ENCODE measurements at regions not wholly inside any gene's neighbourhood (a gene's known extent, or its start where the extent isn't known, plus 50 kb on each side); places are given as distances from the start of the nearest gene placed in this dataset.
"Not testable (repeated sequence)": the region's sequence is repeated elsewhere in the genome, so short reads cannot be mapped to it uniquely, and the experiment has no call there.

DNA sequence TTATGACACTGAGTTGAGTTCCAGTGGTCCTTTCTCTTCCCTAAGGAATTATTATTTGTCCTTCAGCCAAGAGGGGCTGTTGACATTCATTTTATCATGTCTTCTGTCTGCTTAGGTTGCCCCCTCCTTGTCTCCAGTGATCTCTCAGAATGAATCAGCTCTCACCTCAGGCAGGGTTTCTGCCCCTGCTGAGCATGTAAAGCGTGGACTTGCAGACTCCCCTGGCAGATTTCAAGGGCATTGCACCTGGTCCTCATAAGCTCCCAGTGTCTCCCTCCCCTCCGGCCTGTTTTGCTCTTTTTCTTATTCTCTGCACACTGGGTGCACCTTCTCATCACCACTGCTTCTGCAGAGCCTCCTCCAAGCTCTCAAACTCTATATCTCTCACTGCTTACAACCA lies 188.4 kb downstream of the KCNS3 start:
- H3K27ac ChIP-seq: no peak overlapping the region

DNA sequence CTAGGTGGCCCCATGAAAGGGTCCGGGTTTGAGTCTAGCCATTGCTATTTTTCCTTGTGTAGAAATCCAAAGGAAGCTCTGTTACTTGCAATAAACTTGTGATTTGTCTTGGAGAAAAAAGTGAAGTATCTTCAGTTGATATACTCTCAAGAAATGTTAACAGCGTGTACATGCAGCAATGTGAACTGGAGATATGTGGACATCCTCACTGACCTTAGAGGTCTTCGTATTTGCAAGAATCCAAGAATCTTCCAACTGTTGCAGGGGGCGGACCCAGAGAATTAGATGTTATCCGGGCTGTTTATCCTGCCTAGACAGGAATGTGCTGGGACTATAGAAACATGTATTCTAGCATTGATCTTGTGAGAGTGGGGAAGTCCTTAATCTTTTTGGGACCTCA lies 187.6 kb downstream of the KCNS3 start:
- no peak for DNase-seq (ENCODE audit: low read depth, low spot score)
- no peak overlapping the region for H3K27ac ChIP-seq

More for the DNA sequence above, 188.4 kb downstream of the KCNS3 start:
- no peak for DNase-seq (ENCODE audit: low read depth, low spot score)

DNA sequence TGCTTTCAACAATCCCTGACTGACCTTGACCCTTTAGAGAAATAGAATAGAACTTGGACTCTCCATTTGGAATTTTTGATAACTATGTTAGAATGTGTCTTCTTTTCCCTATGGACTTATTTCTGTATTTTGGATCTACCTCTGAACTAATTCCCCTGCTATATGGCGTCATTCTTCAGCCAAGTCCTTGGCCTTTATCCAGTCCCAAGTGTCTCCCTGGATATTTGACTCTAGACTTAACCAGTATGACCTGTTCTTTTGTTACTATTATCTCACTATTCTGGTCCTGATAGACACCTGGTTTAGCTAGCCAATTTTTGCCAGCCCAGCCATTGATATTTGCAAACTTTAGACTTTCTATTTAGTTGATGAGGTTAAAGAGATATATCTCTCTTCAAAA lies 186.8 kb downstream of the KCNS3 start:
- H3K27ac ChIP-seq: no peak overlapping the region
- no peak for DNase-seq (ENCODE audit: low read depth, low spot score)

DNA sequence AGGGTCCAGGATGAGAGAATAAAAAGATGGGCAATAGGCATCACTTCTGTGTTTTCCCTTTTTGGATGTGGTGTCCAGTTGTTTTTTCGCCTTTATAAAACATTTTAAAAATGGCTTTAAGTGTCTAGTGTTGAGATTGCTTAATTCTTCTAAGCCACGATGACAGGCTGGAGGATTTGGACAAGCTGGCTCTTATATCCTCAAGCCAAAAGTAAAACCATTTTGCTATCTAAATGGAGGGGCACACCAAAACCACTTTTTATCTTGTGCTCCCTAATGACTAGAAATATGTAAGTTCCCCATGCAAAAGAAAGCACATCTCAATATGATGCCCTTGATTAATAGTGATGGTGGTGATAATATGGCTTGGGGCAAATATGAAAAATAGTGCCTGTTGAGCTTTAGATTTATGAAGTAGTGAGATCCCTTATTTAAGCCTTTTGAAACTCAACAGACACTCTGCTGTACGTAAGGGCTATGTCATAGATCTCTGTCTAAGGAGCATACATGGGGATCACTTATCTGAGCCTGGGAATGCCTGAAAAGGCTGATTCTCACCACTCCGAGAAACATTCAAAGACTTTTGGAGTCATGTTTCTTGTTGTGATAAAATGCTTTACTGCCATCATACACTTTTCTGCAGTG lies 185.5 kb downstream of the KCNS3 start:
- DNase-seq (ENCODE audit: low read depth, low spot score): no peak

DNA sequence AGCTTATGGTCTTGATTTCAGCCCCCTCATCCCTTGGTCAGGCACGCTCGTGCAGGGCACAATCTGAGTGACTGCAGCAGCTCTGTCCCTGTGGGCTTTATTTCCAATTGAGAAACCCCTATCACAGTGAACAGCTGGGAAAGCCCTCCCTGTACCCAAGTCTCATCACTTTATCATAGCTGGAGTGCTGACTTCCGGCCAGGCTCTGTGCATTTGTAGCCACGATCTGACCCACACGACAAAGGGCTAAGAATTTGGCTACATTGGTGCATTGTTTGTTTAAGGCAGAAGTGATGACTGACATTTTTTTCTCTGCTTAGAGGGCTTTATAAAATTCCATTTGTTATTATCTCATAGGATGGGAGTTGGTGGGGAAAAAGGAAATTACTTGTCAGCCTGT lies 184.4 kb downstream of the KCNS3 start:
- DNase-seq (ENCODE audit: low read depth, low spot score): no peak
- no peak overlapping the region for H3K27ac ChIP-seq

More for the DNA sequence above, 185.5 kb downstream of the KCNS3 start:
- H3K27ac ChIP-seq: no peak overlapping the region

DNA sequence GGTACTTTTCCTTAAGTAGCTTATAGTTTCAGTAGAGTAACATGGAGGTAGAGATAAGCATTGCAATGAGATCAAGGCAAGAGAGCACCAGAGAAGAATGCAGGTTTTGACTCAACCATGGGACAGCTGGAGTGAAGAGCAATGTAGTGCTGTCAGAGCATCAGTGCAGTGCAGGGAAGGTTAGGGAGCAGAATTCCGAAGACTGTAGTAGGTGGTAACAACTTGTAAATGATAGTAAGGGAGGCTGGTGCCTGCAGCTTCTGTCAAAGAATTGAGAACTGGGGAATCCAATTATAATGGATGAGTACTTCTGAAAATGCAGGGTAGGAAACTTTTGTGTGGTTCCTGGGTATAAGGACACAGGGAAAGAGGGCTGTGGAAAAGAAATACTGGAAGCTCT lies 183.2 kb downstream of the KCNS3 start:
- no peak for DNase-seq (ENCODE audit: low read depth, low spot score)
- no peak overlapping the region for H3K27ac ChIP-seq

DNA sequence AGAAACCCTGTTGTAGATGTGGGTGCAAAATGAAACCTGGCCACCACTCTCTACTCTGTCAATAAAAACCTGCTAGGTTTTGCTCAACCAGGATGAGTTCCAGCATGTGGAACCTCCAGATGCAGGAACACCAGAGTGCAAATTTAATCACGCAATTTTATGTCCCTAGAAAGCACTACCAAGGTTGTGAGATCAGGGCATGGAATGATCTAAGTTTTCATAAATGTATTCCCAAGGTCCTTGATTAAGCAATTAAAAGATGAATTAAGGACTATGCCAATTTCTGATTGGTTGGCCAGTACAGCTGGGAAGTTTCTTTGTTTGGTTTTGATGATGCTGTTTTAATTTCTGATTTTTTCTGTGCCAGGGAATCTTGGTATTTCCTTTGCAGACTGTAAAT lies 179.2 kb downstream of the KCNS3 start:
- H3K27ac ChIP-seq: no peak overlapping the region
- no peak for DNase-seq (ENCODE audit: low read depth, low spot score)

DNA sequence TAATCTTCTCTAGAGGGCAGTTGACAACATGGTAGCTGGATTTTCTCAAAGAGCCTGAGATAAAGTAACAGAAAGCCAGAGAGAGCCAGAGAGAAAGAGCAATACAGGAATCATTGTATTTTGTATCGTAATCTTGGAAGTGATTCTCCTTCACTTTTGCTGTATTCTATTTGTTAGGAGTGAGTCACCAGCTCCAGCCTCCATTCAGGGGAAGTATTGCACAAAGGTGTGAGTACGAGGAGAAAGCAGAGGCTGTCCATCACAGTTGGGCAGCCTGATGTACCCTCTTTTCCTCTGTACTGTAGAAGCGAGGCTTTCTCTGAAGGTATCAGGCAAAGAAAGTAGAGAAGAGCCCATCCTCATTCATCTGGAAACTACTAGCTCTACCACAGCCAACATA lies 176.8 kb downstream of the KCNS3 start:
- H3K27ac ChIP-seq: no peak overlapping the region
- DNase-seq (ENCODE audit: low read depth, low spot score): no peak

DNA sequence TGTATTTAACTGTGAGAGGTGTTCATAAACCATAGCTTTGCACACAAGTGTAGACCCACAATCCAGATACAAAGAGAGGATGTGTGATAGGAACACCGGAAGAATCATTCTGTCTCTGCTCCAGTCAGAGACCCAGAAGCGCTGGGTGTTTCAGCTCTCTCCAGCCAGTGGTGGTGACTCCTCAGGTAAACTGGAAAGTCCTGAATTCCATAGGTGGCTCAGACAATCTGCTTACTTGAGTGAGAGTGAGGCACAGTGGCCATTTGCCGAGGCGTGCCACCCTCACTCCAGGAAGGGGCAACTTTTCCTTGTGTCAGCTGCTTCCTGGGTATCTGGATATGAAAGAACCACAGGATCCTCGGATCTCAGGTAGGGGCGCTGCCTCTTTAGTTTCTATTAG lies 171.5 kb downstream of the KCNS3 start:
- no peak for DNase-seq (ENCODE audit: low read depth, low spot score)
- H3K27ac ChIP-seq: no peak overlapping the region

DNA sequence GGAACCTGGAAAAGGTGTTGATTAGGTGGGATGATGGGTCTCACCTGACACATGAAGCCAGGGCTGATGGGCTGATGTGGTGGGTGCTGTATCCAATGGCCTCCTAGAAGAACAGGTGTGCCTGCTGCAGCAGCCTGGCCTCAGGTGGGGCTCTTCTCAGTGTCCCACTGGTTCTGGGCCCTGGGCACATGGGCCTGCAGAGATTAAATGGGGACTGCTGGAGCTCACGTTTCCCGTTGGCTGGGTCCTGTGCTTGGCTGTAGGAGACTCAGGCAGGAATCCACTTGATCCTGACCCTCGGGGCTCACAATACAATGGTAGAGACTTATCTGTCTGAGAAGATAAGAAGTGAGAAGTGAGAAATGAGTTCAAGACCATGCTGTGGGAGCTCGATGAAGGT lies 170.9 kb downstream of the KCNS3 start:
- no peak for DNase-seq (ENCODE audit: low read depth, low spot score)
- H3K27ac ChIP-seq: no peak overlapping the region

DNA sequence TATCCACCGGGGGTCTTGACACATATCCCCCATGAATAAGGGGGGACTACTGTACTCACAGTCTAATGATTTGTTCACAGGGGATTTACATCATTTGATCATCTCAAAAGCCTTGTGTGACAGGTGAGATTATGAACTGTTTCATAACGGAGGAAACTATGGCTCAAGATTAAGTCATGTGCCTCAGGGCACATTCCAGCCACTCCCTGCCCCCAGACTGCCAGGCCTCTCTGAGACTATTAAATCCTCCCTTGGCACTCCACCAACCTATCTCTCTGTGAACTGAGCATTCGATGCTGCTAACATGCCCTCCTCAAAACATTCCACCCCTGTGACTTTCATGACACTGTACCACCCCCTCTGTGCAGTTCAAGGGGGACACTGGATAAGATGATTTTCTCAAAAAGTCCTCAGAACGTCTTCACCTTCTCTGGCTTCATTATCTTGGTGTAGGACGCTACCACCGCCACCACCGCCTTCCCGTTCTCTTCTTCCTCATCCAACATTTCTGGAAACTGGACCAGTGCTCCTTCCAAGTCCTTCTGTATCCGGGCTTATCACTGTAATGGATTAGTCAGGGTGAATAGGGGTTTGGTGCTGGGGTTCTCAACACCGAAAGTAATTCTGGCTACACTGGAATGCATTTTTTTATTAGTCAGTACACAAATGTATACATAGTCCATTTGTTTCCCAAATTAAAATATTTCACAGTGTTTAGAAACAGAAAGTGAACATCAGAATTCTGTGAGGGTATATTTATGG lies 169.6 kb downstream of the KCNS3 start:
- H3K27ac ChIP-seq: peak overlapping the region; percentile 89
- DNase-seq (ENCODE audit: low read depth, low spot score): peak; percentile 64

DNA sequence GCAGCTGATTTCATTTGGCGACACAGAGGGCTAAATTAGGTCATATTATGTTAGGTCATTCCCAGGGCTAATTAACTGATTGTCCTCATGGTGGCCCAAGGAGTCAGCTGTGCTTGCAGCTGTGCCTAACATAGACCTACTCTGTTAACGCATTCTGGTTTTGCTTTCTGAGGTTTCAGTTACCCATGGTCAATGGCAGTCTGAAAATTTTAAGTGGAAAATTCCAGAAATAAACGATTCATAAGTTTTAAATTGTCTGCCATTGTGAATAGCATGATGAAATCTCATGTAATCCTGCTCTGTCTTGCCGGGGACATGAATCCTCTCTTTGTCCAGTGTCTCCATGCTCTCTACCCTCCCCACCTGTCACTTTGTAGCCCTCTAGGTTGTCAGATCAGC lies 168.7 kb downstream of the KCNS3 start:
- DNase-seq (ENCODE audit: low read depth, low spot score): no peak
- peak overlapping the region; percentile 89 for H3K27ac ChIP-seq

DNA sequence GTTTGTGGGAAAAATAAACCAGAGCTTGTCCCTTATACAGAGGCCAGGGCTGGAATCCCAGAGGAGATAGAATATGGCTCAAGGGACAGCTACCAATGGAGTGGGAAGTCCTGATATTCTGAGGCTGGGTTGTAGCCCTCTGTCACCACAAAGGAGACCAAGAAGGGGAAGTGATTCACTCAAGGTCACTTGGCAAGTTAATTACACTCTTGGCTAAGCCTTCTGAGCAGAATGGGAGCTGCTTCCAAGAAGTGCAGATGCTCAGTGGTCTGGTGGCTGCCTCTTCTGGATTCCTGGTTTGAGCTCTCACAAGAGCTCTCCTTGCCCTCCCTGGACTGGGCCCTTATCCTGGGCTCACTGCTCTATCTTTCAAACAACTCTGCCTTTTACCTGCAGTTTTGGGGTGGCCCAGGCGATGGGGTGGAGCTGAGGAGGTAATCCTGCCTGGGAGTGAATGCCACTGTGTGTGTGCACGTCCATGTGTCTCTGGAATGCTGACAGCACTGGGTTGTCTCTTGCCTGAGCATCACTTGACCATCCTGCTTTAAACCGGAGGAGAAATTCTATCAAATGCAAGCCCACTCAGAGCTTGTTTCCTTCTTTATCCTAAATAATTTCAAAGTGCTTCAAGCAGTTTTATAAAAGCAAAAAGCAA lies 168.2 kb downstream of the KCNS3 start:
- DNase-seq (ENCODE audit: low read depth, low spot score): no peak
- H3K27ac ChIP-seq: peak overlapping the region; percentile 89

DNA sequence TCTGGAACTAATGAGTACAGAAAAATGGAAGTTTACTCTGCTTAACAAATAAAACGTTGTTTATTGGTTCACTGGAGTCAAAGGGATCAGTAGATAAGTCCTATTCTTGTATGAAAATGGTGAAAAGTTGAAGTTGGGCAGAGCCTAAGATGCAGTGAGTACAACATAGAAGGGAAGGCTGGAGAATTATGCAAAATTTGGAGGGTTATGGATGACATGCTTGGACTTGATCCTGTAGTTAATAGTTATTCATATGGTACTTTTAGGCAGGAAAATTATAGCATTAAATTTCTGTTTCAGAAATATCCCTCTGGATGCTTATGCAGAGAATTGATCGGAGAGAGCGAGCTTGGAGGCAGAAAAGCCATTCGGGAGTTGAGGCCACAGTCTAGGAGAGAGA lies 167.6 kb downstream of the KCNS3 start:
- no peak overlapping the region for H3K27ac ChIP-seq
- DNase-seq (ENCODE audit: low read depth, low spot score): no peak

DNA sequence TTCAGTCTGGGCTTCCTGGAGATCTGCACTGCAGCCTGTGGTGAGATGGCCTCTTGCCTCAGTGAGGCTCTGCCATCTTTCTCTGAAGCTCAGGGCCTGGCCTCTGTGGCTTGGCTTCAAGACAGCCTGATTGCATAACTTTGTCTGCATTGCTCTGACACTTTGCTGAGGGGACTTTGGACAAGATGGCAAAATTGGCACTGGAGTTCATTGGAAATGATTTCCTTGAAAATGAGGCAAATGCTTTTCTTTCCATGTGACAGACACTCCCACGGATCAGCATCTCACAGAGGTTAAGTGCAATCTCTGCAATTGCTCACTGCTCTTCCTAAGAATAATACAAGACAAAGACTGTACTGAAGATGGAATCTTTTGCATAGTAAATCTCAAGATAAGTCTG lies 166.8 kb downstream of the KCNS3 start:
- H3K27ac ChIP-seq: no peak overlapping the region
- DNase-seq (ENCODE audit: low read depth, low spot score): no peak

DNA sequence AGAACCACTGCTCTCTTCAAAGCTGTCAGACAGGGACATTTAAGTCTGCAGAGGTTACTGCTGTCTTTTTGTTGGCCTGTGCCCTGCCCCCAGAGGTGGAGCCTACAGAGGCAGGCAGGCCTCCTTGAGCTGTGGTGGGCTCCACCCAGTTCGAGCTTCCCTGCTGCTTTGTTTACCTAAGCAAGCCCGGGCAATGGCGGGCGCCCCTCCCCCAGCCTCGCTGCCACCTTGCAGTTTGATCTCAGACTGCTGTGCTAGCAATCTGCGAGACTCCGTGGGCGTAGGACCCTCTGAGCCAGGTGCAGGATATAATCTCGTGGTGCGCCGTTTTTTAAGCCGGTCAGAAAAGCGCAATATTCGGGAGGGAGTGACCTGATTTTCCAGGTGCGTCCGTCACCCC lies 138.9 kb downstream of the KCNS3 start:
- H3K27ac ChIP-seq; DNase-seq (ENCODE audit: low read depth, low spot score): not testable (repeated sequence)

DNA sequence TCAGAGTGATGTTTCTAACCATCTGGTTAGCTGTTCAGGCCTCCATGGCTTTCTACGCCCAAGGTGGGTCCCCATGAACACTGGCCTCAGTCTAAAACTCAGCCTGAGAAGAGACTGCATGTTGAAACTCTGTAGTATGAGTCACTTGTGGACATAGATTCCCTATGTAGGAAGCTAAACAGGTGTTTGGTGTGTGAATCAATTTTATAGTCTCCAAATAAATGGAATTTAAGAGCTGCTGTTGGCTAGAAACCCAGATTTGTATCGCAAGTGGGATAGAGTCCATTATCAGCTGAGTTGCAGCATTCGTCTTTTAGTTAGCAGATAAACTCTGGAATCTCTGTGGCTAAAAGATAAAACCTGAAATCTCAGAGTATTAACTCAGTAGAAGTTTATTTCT lies 131.4 kb downstream of the KCNS3 start:
- DNase-seq (ENCODE audit: low read depth, low spot score): no peak

DNA sequence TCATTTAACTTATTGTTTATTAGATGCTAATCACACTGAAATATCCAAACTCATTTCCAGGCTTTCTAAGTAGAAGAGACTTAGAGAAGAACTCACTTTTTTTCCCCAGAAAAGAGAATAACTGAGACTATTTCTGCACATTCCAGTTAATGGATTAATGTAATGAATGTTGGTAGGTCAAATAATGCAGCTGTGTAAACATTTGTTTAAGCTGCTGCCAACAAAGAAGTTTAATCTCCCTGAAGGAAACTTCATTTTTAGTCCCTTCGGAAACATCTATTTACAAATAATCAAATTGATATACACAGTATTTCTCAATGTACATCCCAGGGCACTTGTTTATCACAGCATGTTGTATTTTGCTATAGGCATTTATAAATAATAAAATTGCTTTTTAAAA lies 126.9 kb downstream of the KCNS3 start:
- no peak for DNase-seq (ENCODE audit: low read depth, low spot score)
- H3K27ac ChIP-seq: no peak overlapping the region

More for the DNA sequence above, 131.4 kb downstream of the KCNS3 start:
- no peak overlapping the region for H3K27ac ChIP-seq

DNA sequence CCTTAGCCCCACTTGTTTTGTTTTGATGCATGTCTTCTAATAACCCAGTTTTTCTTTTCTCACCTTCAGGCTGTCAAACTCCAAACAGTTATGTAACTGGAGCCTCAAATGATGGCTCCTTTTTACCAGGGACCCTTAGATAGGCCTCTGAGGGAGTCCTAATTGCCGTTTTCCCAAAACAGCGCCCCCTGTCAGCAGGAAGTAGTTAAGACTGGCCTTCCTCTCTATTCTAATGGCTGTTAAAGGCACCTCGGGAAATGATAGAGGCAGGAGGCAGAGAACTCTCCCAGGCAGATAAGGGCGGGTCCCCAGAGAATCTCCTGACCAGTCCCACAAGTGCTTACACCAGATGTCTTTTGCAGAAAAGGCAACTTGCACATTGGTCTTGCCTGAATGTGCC lies 123.2 kb downstream of the KCNS3 start:
- DNase-seq (ENCODE audit: low read depth, low spot score): no peak
- H3K27ac ChIP-seq: no peak overlapping the region

DNA sequence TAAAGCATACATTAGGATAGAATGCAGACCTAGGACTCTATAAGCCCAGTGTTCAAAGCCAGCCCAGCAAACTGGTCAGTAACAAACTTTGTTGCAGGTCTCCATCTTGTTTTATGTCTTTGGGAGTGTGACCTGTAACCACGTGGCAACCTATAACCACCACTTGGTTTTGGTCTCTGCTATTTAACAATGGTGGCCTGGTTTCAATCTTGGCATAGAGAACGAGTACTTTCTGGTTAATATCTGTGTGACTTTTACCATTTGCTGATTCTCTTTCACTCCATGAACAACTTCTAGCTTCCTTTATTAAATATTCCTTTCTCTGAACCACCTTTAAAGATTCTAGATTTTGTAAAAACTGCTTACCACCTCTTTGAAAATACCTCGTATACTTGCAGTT lies 118.5 kb downstream of the KCNS3 start:
- H3K27ac ChIP-seq: no peak overlapping the region
- DNase-seq (ENCODE audit: low read depth, low spot score): no peak

DNA sequence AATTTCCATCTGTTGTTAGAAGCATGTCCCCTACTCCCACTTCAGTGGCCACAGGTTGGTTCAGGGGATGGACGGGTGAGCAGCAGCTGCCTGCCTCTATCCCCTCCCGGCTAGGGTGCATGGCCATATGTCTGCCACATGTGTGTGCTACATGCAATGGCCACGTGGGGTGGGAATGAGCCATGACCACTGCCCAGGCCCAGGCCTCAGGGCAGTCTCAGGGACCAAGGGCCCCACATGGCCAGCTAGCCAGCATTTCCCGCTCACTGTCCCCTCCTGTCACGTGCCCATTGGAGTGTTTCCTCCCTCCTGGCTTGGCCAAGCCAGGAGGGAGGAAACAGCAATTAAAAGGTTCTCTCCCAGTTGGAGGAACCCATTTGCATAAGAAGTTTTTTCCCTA lies 117.1 kb downstream of the KCNS3 start:
- H3K27ac ChIP-seq: no peak overlapping the region
- no peak for DNase-seq (ENCODE audit: low read depth, low spot score)
